ENCODE measurements at regions not wholly inside any gene's neighbourhood (a gene's known extent, or its start where the extent isn't known, plus 50 kb on each side); places are given as distances from the start of the nearest gene placed in this dataset.

- Histone ChIP-seq H3K27me3 (ENCODE audit: control insufficient read depth, insufficient read depth, low read length) (no peaks in the 10 kb centered on the region), H3K36me3 (ENCODE audit: control insufficient read depth, insufficient read depth, low read length) (no peaks in the 10 kb centered on the region), H3K4me3 (ENCODE audit: low read depth, low read length) (no peak overlapping the region)
- ChIA-PET CTCF (no interaction called here), POLR2A (no interaction called here)
- TF ChIP-seq CTCF (IDR thresholded peaks at IDR 0.05; ENCODE audit: insufficient read depth, low read depth, low read length) = no peak
- DNase-seq (ENCODE audit: low read depth) = no peak
These were observed 552.8 kb upstream of the CCDC179 start for GRCh38 chr11:23413057-23413456.

DNA sequence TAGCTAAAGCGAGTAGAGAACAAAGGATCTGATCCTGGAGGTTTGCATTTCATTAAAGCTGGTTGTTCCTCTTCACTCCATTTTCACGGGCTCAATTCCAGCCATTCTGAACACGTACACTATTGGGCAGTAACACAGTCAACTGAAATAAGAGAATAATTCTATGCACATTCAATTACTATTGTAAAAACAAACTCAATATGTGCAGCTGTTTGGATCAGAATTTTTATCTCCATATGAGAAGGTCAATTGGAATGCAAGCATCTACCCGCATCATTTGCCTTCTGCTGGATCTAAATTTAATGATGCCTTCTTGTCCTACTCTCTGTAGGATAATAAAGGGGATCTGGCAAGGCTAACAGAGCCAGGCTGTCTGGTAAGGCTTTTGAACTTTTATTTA, 562.8 kb upstream of the CCDC179 start:
- no peak overlapping the region for H3K4me3 ChIP-seq (ENCODE audit: low read depth, low read length)
- H3K27me3 ChIP-seq (ENCODE audit: control insufficient read depth, insufficient read depth, low read length) = no peaks in the 10 kb centered on the region
- ChIA-PET CTCF (no interaction called here), POLR2A (interaction anchor here (0.6 kb wide), 1 partner anchor 1472 kb away, joined by 3 read pairs; no protein-coding TSS in a partner anchor)
- H3K36me3 ChIP-seq (ENCODE audit: control insufficient read depth, insufficient read depth, low read length) = no peaks in the 10 kb centered on the region
- TF ChIP-seq CTCF (IDR thresholded peaks at IDR 0.05; ENCODE audit: insufficient read depth, low read depth, low read length) = no peak
- DNase-seq (ENCODE audit: low read depth) = peak; percentile 20

- CTCF ChIA-PET = interaction anchor here (0.6 kb wide), 1 partner anchor 68 kb away, joined by 3 read pairs; no protein-coding TSS in a partner anchor
- TF ChIP-seq CTCF (IDR thresholded peaks at IDR 0.05; ENCODE audit: insufficient read depth, low read depth, low read length) = no peak
- Histone ChIP-seq H3K27me3 (ENCODE audit: control insufficient read depth, insufficient read depth, low read length) (no peaks in the 10 kb centered on the region), H3K36me3 (ENCODE audit: control insufficient read depth, insufficient read depth, low read length) (no peaks in the 10 kb centered on the region), H3K4me3 (ENCODE audit: low read depth, low read length) (no peak overlapping the region)
- POLR2A ChIA-PET = no interaction called here
- no peak for DNase-seq (ENCODE audit: low read depth)
These were observed 563.4 kb upstream of the CCDC179 start for GRCh38 chr11:23423656-23424055.

- TF ChIP-seq CTCF (IDR thresholded peaks at IDR 0.05; ENCODE audit: insufficient read depth, low read depth, low read length) = no peak
- DNase-seq (ENCODE audit: low read depth) = peak; percentile 17
- no peaks in the 10 kb centered on the region for H3K36me3 ChIP-seq (ENCODE audit: control insufficient read depth, insufficient read depth, low read length)
- H3K27me3 ChIP-seq (ENCODE audit: control insufficient read depth, insufficient read depth, low read length) = no peaks in the 10 kb centered on the region
- CTCF ChIA-PET = interaction anchor here (0.7 to 1.1 kb wide), 2 partner anchors 9 to 16 kb away, joined by 3 read pairs; no protein-coding TSS in a partner anchor
- H3K4me3 ChIP-seq (ENCODE audit: low read depth, low read length) = no peak overlapping the region
- POLR2A ChIA-PET = interaction anchor here (0.6 to 0.7 kb wide), 2 partner anchors 22 to 138 kb away, joined by 3 to 6 read pairs; no protein-coding TSS in a partner anchor
These were observed 565.1 kb upstream of the CCDC179 start for GRCh38 chr11:23425381-23425780.

- CTCF ChIA-PET = no interaction called here
- no peaks in the 10 kb centered on the region for H3K36me3 ChIP-seq (ENCODE audit: control insufficient read depth, insufficient read depth, low read length)
- POLR2A ChIA-PET = no interaction called here
These were observed 569.3 kb upstream of the CCDC179 start for GRCh38 chr11:23429569-23429968.

More at GRCh38 chr11:23429569-23429968, 569.3 kb upstream of the CCDC179 start:
- Histone ChIP-seq H3K4me3 (ENCODE audit: low read depth, low read length) (no peak overlapping the region), H3K27me3 (ENCODE audit: control insufficient read depth, insufficient read depth, low read length) (no peaks in the 10 kb centered on the region)
- no peak for DNase-seq (ENCODE audit: low read depth)
- no peak for TF ChIP-seq CTCF (IDR thresholded peaks at IDR 0.05; ENCODE audit: insufficient read depth, low read depth, low read length)
